ENCODE measurements at regions not wholly inside any gene's neighbourhood (a gene's known extent, or its start where the extent isn't known, plus 50 kb on each side); places are given as distances from the start of the nearest gene placed in this dataset.

GRCh38 chr17:77266891-77267341 lies 126.1 kb downstream of the SEC14L1 start:
- no peak for DNase-seq

GRCh38 chr17:77269696-77270681 lies 129.2 kb downstream of the SEC14L1 start:
- no peak for DNase-seq

GRCh38 chr17:77271411-77271810 lies 130.6 kb downstream of the SEC14L1 start:
- DNase-seq = no peak

- DNase-seq = no peak
Observed at GRCh38 chr17:77273397-77274085, 132.8 kb downstream of the SEC14L1 start.

GRCh38 chr17:77274096-77274845 lies 133.5 kb downstream of the SEC14L1 start:
- DNase-seq = no peak

GRCh38 chr17:77279448-77280303 lies 138.9 kb downstream of the SEC14L1 start:
- DNase-seq = no peak

GRCh38 chr17:77280304-77281121 lies 139.7 kb downstream of the SEC14L1 start:
- DNase-seq = peak; percentile 4

- DNase-seq = peak; percentile 71
Observed at GRCh38 chr17:77281122-77281903, 140.5 kb downstream of the SEC14L1 start.

- DNase-seq = no peak
Observed at GRCh38 chr17:77281904-77282367, 141.2 kb downstream of the SEC14L1 start.

- DNase-seq = no peak
Observed at GRCh38 chr17:77282524-77283515, 142.1 kb downstream of the SEC14L1 start.

- DNase-seq = no peak
Observed at GRCh38 chr17:77284023-77284617, 143.4 kb downstream of the SEC14L1 start.

GRCh38 chr17:77285594-77286390 lies 145.0 kb downstream of the SEC14L1 start:
- DNase-seq = peak; percentile 11

GRCh38 chr17:77286391-77286640 lies 145.5 kb downstream of the SEC14L1 start:
- no peak for DNase-seq

GRCh38 chr17:77286641-77287431 lies 146.1 kb downstream of the SEC14L1 start:
- DNase-seq = no peak

GRCh38 chr17:77287432-77288068 lies 146.8 kb downstream of the SEC14L1 start:
- DNase-seq = no peak

- no peak for DNase-seq
Observed at GRCh38 chr17:77288115-77288619, 147.4 kb downstream of the SEC14L1 start.

Data from CD4-positive, alpha-beta T cell treated with Interleukin-21 for 1 hour (primary cell).